GM18867 (cell line): ENCODE measurements at regions not wholly inside any gene's neighbourhood (a gene's known extent, or its start where the extent isn't known, plus 50 kb on each side); places are given as distances from the start of the nearest gene placed in this dataset.
"Not testable (repeated sequence)": the region's sequence is repeated elsewhere in the genome, so short reads cannot be mapped to it uniquely, and the experiment has no call there.

ENCODE experiments used
- ATAC-seq: cut with Tn5 transposase; IDR thresholded peaks from one replicate; pipeline ENCODE4 v1.9.1; 2021; ENCODE audit warnings: mild to moderate bottlenecking, moderate library complexity; ENCODE audit not compliant: unreplicated experiment

- not testable (repeated sequence) for ATAC-seq
Observed at GRCh38 chr5:34188001-34188822, 145.2 kb upstream of the C1QTNF3 start.

DNA sequence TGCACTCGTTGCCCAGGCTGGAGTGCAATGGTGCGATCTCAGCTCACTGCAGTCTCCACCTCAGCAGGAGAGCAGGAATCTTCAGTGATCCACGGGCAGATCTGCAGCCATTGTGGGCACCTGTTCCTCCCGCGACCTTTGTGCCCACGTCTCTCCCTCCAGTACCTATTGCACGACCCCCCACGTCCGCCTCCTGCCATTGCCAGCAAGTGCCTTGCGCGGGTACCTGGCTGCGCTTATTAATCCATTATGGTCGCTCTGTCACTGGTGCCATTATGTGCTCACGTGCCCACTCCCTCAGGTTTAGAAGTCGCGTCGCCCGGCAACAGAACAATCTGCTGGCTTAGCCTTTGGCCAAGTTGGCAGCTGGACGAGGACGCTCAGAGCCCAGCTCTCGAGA lies 146.2 kb upstream of the C1QTNF3 start:
- ATAC-seq, result not testable (repeated sequence)

- not testable (repeated sequence) for ATAC-seq
Observed at GRCh38 chr5:34189752-34190411, 146.9 kb upstream of the C1QTNF3 start.

DNA sequence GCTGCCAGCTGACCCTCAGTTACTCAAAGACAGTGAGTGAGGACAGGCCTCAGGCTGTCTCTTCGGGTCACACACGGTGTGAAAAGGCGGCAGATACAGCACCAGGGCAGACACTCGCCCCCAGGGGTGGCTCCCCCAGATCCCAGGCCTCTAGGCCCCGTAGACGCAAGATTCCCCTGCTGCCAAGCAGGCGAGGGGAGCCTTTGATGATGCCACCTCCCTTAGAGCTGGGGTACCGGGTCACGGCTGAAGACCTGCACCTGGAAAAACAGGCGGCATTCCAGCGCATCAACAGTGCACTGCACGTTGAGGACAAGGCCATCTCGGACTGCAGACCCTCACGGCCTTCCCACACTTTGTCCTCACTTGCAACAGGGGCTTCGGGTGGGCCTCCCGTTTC lies 147.5 kb upstream of the C1QTNF3 start:
- ATAC-seq, result not testable (repeated sequence)

DNA sequence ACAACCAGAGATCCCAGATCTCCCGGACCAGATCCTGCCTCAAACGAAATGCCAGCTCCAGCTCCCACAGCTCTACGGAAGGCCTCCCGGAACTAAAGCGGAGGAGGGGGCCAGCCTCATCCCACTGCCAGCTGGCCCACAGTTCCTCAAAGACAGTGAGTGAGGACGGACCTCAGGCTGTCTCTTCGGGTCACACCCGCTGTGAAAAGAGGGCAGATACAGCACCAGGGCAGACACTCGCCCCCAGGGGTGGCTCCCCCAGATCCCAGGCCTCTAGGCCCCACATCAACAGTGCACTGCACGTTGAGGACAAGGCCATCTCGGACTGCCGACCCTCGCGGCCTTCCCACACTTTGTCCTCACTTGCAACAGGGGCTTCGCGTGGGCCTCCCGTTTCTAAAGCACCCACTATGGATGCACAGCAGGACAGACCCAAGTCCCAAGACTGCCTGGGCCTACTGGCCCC lies 148.3 kb upstream of the C1QTNF3 start:
- ATAC-seq, result not testable (repeated sequence)

DNA sequence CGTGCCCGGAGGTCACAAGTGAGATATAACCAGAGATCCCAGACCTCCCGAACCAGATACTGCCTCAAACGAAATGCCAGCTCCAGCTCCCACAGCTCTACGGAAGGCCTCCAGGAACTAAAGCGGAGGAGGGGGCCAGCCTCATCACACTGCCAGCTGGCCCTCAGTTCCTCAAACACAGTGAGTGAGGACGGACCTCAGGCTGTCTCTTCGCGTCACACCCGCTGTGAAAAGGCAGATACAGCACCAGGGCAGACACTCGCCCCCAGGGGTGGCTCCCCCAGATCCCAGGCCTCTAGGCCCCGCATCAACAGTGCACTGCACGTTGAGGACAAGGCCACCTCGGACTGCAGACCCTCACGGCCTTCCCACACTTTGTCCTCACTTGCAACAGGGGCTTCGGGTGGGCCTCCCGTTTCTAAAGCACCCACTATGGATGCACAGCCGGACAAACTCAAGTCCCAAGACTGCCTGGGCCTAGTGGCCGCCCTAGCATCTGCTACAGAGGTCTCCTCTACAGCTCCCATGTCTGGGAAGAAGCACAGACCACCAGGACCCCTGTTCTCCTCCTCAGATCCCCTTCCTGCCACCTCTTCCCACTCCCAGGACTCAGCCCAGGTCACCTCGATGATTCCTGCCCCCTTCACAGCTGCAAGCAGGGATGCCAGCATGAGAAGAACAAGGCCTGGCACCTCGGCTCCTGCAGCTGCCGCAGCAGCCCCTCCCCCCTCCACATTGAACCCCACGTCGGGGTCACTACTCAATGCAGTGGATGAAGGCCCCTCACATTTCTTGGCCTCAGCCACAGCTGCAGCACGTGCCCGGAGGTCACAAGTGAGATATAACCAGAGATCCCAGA lies 149.3 kb upstream of the C1QTNF3 start:
- not testable (repeated sequence) for ATAC-seq

GRCh38 chr5:34192923-34193262 lies 149.9 kb upstream of the C1QTNF3 start:
- ATAC-seq, result not testable (repeated sequence)

DNA sequence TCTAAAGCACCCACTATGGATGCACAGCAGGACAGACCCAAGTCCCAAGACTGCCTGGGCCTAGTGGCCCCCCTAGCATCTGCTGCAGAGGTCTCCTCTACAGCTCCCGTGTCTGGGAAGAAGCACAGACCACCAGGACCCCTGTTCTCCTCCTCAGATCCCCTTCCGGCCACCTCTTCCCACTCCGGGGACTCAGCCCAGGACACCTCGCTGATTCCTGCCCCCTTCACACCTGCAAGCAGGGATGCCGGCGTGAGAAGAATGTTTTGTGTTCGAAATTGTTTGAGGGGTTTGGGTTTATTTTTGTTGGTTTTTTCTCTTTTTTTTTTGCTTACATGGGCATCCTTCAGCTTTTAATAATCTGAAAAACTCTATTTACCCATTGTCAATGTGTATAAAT lies 150.3 kb upstream of the C1QTNF3 start:
- ATAC-seq, result not testable (repeated sequence)

DNA sequence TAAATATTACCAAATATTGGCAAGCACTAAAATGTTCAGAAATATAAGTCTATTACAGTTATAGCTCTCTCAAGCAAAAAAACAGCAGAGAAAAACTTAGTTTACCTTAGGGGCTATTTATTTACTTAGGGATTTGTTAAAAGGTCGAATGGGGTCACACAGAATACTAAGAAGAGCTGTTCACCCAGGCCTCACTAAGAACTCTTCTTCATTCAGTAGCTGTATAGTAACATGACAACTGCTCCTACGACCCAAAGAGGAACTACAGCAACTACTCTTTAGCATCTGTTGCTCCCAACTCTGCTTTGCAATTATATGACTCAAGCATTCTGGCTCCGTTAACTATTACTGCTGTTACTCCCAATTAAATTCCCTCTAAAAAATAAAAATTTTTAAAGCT lies 150.8 kb upstream of the C1QTNF3 start:
- not testable (repeated sequence) for ATAC-seq

DNA sequence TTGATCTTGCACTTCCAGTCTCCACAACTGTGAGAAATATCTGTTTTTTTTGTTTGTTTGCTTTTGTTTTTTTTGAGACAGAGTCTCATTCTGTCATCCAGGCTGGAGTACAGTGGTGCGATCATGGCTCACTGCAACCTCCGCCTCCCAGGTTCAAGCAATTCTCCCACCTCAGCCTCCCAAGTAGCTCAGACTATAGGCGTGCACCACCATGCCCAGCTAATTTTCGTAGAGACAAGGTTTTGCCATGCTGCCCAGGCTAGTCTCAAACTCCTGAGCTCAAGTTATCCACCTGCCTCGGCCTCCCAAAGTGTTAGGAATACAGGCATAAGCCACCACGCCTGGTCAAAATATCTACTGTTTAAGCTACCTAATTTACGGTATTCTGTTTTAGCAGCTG lies 153.1 kb upstream of the C1QTNF3 start:
- ATAC-seq, result not testable (repeated sequence)

DNA sequence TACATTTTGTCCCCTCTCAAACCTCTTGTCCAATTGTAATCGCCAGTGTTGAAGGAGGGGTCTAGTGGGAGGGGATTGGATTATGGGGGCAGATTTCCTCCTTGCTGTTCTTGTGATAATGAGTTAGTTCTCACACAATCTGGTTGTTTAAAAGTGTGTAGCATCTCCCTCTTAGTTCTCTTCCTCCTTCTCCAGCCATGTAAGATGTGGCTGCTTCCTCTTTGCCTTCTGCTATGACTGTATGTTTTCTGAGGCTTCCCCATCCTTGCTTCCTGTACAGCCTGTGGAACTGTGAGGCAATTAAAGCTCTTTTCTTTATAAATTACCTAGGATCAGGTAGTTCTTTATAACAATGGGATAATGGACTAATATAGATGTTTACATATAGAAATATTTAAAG lies 162.3 kb upstream of the C1QTNF3 start:
- not testable (repeated sequence) for ATAC-seq

GRCh38 chr5:34217386-34217785 lies 174.4 kb upstream of the C1QTNF3 start:
- ATAC-seq, result not testable (repeated sequence)

GRCh38 chr5:34221329-34222073 lies 178.5 kb upstream of the C1QTNF3 start:
- not testable (repeated sequence) for ATAC-seq

- not testable (repeated sequence) for ATAC-seq
Observed at GRCh38 chr5:34223158-34223557, 180.1 kb upstream of the C1QTNF3 start.

- not testable (repeated sequence) for ATAC-seq
Observed at GRCh38 chr5:34230402-34230801, 187.4 kb upstream of the C1QTNF3 start.

GRCh38 chr5:34243802-34244201 lies 200.8 kb upstream of the C1QTNF3 start:
- not testable (repeated sequence) for ATAC-seq

DNA sequence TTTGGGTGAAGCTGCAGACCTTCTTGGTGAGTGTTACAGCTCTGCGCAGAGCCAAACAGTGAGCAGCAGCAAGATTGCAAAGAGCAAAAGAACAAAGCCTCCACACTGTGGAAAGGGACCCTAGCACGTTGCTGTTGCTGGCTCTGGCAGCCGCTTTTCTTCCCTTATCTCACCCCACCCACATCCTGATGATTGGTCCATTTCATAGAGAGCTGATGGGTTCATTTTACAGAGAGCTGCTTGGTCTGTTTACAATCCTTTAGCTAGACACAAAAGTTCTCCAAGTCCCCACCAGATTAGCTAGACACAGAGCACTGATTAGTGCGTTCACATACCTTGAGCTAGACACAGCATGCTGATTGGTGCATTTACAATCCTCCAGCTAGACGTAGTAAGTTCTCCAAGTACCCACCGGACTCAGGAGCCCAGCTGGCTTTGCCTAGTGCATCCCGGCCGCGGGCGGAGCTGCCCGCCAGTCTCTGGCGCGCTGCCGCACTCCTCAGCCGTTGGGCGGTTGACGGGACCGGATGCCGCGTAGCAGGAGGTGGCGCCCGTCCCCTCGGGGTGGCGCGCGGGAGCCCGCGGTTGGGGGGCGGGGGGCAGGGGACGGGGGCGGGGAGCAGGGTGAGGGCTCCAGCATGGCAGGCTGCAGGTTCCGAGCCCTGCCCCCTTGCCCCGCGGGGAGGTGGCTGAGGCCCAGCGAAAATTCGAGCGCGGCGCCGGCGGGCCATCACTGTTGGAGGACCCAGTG lies 201.4 kb upstream of the C1QTNF3 start:
- ATAC-seq, result peak; percentile 79

DNA sequence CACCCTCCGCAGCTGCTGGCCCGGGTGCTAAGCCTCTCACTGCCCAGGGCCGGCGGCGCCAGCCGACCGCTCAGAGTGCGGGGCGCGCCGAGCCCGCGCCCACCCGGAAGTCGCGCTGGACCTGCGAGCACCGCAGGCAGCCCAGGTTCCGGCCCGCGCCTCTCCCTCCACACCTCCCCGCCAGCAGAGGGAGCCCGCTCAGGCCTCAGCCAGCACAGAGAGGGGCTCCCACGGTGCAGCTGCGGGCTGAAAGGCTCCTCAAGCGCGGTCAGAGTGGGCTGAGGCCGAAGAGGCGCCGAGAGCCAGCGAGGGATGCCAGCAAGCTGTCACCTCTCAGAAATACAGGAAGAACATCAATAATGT lies 202.0 kb upstream of the C1QTNF3 start:
- peak; percentile 94 for ATAC-seq

DNA sequence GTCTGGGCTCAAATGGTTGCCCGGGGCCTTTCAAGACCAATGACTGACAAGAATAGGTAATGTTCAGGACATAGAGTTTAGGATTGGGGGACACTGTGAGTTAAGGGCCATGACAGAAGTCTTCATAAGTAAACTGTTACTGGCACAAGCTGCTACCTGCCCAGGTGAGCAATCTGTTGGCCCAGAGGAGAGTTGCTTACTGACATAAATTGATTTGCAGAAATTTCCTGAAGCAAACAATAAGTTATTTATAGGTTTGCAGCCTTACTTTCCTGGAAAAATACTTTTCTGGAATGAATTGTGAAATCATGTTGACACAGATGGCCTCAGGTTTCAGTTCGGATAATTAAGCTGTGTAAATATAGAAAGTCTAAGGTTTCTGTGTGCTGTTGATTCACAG lies 202.8 kb upstream of the C1QTNF3 start:
- not testable (repeated sequence) for ATAC-seq

GRCh38 chr5:34258598-34258997 lies 215.6 kb upstream of the C1QTNF3 start:
- not testable (repeated sequence) for ATAC-seq
